GM18870 (cell line): ENCODE measurements at regions not wholly inside any gene's neighbourhood (a gene's known extent, or its start where the extent isn't known, plus 50 kb on each side); places are given as distances from the start of the nearest gene placed in this dataset.

Experiments
- ATAC-seq: cut with Tn5 transposase; IDR thresholded peaks from one replicate; pipeline ENCODE4 v1.9.1; 2021; ENCODE audit warnings: moderate library complexity; ENCODE audit not compliant: unreplicated experiment

- ATAC-seq: no peak
Measured at GRCh38 chr4:152117933-152118507, 357.2 kb upstream of the GATB start.

GRCh38 chr4:152117520-152117919 lies 356.7 kb upstream of the GATB start:
- ATAC-seq: no peak

- no peak for ATAC-seq
Measured at GRCh38 chr4:152117054-152117453, 356.2 kb upstream of the GATB start.

GRCh38 chr4:152115794-152116193 lies 355.0 kb upstream of the GATB start:
- no peak for ATAC-seq

- no peak for ATAC-seq
Measured at GRCh38 chr4:152115118-152115517, 354.3 kb upstream of the GATB start.

- ATAC-seq: no peak
Measured at GRCh38 chr4:152114562-152114961, 353.8 kb upstream of the GATB start.

GRCh38 chr4:152112887-152113286 lies 352.1 kb upstream of the GATB start:
- ATAC-seq: peak; percentile 77

GRCh38 chr4:152112190-152112589 lies 351.4 kb upstream of the GATB start:
- no peak for ATAC-seq

- no peak for ATAC-seq
Measured at GRCh38 chr4:152110780-152111179, 350.0 kb upstream of the GATB start.

- ATAC-seq: no peak
Measured at GRCh38 chr4:152109531-152110509, 349.0 kb upstream of the GATB start.

GRCh38 chr4:152107736-152108500 lies 347.1 kb upstream of the GATB start:
- ATAC-seq: no peak

- ATAC-seq: no peak
Measured at GRCh38 chr4:152106781-152107321, 346.0 kb upstream of the GATB start.

- no peak for ATAC-seq
Measured at GRCh38 chr4:152106113-152106763, 345.4 kb upstream of the GATB start.

GRCh38 chr4:152104901-152105357 lies 344.1 kb upstream of the GATB start:
- ATAC-seq: no peak

- ATAC-seq: no peak
Measured at GRCh38 chr4:152104356-152104755, 343.5 kb upstream of the GATB start.

- ATAC-seq: no peak
Measured at GRCh38 chr4:152103181-152103901, 342.5 kb upstream of the GATB start.

GRCh38 chr4:152102436-152103000 lies 341.7 kb upstream of the GATB start:
- no peak for ATAC-seq

GRCh38 chr4:152101556-152102435 lies 341.0 kb upstream of the GATB start:
- no peak for ATAC-seq
